ENCODE measurements at regions not wholly inside any gene's neighbourhood (a gene's known extent, or its start where the extent isn't known, plus 50 kb on each side); places are given as distances from the start of the nearest gene placed in this dataset.
"Not testable (repeated sequence)": the region's sequence is repeated elsewhere in the genome, so short reads cannot be mapped to it uniquely, and the experiment has no call there.

DNA sequence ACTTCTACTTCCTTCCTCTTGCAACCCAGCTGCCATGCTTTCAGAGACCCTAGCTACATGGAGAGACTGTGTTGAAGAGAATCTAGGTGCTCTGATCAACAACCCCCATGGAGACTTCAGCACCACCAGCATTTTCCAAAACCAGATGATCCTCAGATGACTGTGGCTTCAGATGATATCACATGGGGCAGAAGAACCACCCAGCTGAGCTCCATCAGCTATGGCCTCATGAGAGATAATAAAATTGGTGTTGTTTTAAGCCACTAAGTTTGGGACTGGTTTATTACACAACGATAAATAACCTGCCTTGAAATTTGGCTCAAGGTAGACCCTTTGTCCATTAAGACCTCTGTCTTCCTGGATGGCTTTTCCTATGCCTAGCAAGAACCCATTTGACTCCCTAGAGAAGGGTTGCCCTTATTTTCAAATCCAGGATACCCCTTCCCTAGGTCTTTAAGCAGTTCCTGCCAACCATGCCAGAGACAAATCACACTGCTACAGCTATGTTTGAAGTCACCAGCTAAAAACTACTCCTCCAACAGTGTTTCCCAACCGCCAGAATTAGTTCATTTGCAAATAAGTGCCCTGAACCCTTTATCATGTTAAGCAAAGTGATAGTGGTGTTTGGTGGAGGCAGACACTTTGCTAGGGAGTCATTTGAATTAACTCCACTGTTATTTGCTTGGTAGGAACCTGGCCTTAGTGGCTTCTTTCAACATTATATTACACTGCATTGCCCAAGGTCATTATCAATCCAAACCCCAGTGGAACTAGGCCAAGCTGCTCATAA lies 136.9 kb upstream of the PALS2 start:
- no peak overlapping the region for H3K4me3 ChIP-seq (ENCODE audit: low read depth, low read length)
- TF ChIP-seq, protein P1, sequence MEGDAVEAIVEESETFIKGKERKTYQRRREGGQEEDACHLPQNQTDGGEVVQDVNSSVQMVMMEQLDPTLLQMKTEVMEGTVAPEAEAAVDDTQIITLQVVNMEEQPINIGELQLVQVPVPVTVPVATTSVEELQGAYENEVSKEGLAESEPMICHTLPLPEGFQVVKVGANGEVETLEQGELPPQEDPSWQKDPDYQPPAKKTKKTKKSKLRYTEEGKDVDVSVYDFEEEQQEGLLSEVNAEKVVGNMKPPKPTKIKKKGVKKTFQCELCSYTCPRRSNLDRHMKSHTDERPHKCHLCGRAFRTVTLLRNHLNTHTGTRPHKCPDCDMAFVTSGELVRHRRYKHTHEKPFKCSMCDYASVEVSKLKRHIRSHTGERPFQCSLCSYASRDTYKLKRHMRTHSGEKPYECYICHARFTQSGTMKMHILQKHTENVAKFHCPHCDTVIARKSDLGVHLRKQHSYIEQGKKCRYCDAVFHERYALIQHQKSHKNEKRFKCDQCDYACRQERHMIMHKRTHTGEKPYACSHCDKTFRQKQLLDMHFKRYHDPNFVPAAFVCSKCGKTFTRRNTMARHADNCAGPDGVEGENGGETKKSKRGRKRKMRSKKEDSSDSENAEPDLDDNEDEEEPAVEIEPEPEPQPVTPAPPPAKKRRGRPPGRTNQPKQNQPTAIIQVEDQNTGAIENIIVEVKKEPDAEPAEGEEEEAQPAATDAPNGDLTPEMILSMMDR (IDR thresholded peaks at IDR 0.05; ENCODE audit: low read depth, low read length) = no peak

DNA sequence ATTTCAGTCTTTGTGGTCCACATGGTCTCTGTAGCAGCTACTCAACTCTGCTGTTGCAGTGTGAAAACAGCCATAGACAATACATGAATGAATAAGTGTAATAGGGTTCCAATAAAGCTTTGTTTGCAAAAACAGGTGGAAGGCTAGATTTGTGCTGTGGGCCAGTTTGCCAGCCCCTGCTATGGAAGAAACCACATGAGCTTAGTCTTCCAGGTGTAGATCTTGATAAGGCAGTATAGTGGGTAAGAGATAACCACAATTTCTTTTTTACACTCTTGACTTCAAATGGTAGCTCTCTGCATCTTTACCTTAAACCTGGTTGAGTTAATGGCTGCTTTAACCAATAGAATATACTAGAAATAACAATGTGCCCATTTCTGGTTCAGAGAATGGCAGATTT lies 135.0 kb upstream of the PALS2 start:
- H3K4me3 ChIP-seq (ENCODE audit: low read depth, low read length) = no peak overlapping the region
- TF ChIP-seq, protein P1 (IDR thresholded peaks at IDR 0.05; ENCODE audit: low read depth, low read length) = no peak

DNA sequence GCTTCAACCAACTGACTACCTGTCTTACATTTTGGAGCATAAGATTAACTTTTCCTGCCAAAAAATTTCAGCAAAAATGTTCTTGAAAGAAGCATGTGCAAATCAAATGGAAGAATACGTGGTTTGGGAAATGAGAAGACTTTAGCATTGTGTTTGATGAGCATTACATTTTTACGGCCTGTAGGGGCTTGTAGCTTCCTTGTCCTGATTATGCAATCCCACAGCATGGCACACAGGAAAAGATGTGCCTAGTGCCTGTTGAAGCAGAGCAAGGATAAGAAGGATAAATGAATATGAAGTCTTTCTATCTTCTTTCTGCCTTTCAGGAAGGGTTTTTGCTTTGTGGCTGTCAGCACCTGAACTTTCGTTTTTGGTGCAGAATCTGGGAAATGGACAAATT lies 134.1 kb upstream of the PALS2 start:
- H3K4me3 ChIP-seq (ENCODE audit: low read depth, low read length) = not testable (repeated sequence)

DNA sequence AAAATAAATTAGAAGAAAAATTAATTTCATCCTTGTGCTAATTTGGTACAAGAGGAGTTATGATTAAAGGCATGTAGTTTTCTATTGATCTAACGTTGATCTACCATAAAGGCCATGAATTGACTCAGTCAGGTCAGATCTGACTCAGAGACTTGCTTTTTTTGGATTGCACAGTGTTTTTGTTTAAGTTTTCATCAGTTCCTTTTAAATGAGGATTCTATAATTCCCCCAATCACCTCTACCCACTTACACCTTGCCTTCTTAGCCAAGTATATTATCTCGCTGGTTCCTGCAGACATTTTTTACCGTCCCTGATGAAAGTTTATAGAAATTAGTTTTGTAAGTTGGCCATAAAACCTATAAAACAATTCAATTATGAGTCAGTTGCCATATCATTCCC lies 132.4 kb upstream of the PALS2 start:
- TF ChIP-seq, protein P1 (IDR thresholded peaks at IDR 0.05; ENCODE audit: low read depth, low read length) = no peak
- no peak overlapping the region for H3K4me3 ChIP-seq (ENCODE audit: low read depth, low read length)

DNA sequence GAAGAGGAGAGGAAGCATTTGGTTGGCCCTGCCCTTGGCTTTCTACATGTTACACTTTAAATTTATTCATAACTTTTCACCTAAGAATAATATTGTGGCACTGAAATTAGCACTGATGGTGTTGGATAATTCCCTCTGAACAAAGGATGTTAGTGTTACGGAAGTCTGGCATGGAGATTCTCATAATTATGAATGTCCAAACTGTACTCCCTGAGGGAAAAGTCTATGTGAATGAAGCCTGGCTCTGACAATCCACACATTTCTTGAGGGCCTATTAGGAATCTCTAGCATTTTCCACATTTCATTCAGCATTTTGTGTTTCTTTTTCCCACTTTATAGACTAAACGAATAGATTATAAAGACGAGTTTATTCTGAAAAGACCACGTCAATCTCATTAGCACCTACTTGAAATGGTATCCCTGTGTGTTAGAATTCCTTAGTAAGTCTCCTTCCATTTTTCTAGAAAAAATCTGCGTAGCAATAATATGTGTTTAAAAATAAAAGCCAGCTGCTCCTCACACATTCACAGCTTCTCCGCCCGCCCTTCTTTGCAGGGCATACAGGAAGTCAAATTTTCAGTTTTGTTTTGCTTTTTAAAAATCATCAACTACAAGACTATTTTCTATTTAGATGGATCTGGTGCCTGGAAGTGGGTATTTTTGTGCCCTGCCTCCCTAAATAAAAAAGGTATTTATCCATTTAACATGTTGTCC lies 131.8 kb upstream of the PALS2 start:
- H3K4me3 ChIP-seq (ENCODE audit: low read depth, low read length) = no peak overlapping the region
- TF ChIP-seq, protein P1 (IDR thresholded peaks at IDR 0.05; ENCODE audit: low read depth, low read length) = no peak

DNA sequence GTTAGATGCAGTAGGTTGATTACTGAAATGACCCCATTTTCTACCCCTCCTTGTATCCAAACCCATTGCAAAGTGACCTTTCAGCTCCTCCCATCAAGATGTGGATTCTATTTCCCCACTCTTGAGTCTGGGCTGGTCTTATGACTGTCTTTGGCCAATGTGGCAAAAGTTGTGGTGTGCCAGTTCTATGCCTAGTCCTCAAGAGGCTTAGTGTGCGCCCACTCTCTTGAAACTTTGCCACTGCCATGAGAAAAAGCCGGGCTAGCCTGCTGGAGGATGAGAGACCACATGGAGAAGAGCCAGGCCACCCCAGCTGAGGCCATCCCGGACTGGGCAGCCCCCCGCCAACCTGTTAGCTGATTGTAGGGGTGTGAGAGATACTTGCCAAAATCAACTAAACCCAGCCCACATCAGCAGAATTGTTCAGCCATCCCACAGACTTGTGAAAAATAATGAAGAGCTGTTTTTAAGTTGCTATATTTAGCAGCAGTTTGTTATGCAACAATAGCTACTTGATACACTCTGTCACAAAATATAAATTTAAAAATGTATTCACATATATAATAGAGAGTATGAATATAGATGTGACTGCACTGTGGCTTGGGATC lies 131.0 kb upstream of the PALS2 start:
- no peak overlapping the region for H3K4me3 ChIP-seq (ENCODE audit: low read depth, low read length)
- TF ChIP-seq, protein P1 (IDR thresholded peaks at IDR 0.05; ENCODE audit: low read depth, low read length) = no peak

DNA sequence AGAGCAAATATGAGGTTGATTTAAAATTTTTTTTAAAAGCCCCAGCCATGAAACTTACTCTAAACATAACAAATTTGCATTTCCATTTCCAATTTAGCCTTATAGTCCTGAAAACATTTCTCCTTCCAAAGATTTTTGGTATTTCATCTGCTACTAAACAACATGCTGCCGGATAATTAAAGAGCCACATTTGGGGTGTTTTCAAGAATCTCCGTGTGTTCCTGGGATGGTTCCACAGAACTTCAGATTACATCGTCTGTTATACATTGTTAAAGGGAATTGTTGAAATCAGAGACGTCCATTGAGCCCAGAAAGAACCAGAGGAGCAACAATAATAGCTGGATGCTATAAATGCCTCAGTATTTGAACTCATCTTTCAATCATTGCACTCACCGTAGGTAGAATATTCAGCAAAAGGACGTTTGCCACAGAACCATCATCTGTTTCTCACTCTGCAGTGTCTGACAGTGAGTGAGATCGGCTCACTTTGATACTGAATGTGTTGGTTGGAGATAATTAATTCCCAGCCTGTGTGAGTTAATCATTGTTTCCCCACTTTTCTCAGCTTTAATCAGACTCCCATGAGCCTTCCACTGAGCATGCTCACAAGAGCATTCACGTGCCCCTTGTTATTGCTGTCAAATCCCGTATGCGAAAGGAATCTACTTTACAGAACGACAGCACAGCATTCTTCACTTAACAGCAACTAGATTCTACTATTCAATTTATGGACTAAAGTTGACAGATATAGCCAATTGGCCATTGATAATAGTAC lies 128.4 kb upstream of the PALS2 start:
- TF ChIP-seq, protein P1 (IDR thresholded peaks at IDR 0.05; ENCODE audit: low read depth, low read length) = no peak
- H3K4me3 ChIP-seq (ENCODE audit: low read depth, low read length) = no peak overlapping the region
